Astrocyte (in vitro differentiated cells and primary cell): ENCODE measurements at regions not wholly inside any gene's neighbourhood (a gene's known extent, or its start where the extent isn't known, plus 50 kb on each side); places are given as distances from the start of the nearest gene placed in this dataset.

Experiments
- CTCF ChIP-seq: IDR thresholded peaks from 2 replicates; pipeline ENCODE4 v1.5.1; 2011; ENCODE audit warnings: low read depth, mild to moderate bottlenecking, inconsistent platforms, low read length, moderate library complexity; ENCODE audit not compliant: insufficient read depth
- EZH2 ChIP-seq: IDR thresholded peaks from 2 replicates; pipeline ENCODE4 v1.6.1; 2012; ENCODE audit warnings: mild to moderate bottlenecking, low read length, inconsistent platforms; ENCODE audit not compliant: insufficient read depth

GRCh38 chr12:114285554-114285953 is 120.4 kb downstream of the TBX5 start:
- TF ChIP-seq CTCF (no peak), EZH2 (no peak)
